GM12878 (cell line): ENCODE measurements at regions not wholly inside any gene's neighbourhood (a gene's known extent, or its start where the extent isn't known, plus 50 kb on each side); places are given as distances from the start of the nearest gene placed in this dataset.
"Not testable (repeated sequence)": the region's sequence is repeated elsewhere in the genome, so short reads cannot be mapped to it uniquely, and the experiment has no call there.

ENCODE experiments used
- ATAC-seq: fragments of 200-7000 bp; cut with Tn5 transposase; 3 replicates; pipeline ENCODE4 v1.9.1; 2020; ENCODE audit warnings: mild to moderate bottlenecking, moderate library complexity
- BruUV-seq: library from RNA; stranded (reverse); fragments of 400-500 nt; replicated peaks from 2 replicates; lab custom pipeline; 2021; lab: Mats Ljungman, UMichigan
- CTCF ChIA-PET: fragments of 300-600 bp; sonication (Branson Sonifier 250); formaldehyde crosslinking; extraction: SDS; loops from one replicate; lab custom pipeline; 2021; ENCODE audit warnings: inconsistent platforms; lab: Yijun Ruan, JAX
- POLR2A ChIA-PET: fragments of 350-600 bp; formaldehyde crosslinking; extraction: SDS; loops from one replicate; lab custom pipeline; 2021; ENCODE audit warnings: inconsistent platforms; lab: Charles Lee
- RAD21 ChIA-PET: fragments of 300-600 bp; sonication (Branson Sonifier 250); formaldehyde crosslinking; loops from one replicate; lab custom pipeline; 2023; ENCODE audit warnings: antibody characterized with exemption; ENCODE audit not compliant: unreplicated experiment; lab: Charles Lee
- SMC1A ChIA-PET: fragments of 300-600 bp; sonication (Branson Sonifier 250); formaldehyde crosslinking; loops from one replicate; lab custom pipeline; 2023; ENCODE audit not compliant: unreplicated experiment, uncharacterized antibody; lab: Charles Lee
- DNase-seq: peaks from one replicate; pipeline ENCODE4 v3.0.0-alpha.2; 2011; ENCODE audit warnings: low read depth, low spot score
- FAIRE-seq: peaks from 3 replicates; lab custom pipeline; 2011; peaks lifted over from hg19 to GRCh38; lab: Jason Lieb, UNC
- H2AFZ ChIP-seq: 2 replicates; pipeline ENCODE4 v1.6.0; 2011; ENCODE audit warnings: low read depth, low read length, control low read depth; ENCODE audit not compliant: control insufficient read depth
- H3K27ac ChIP-seq: 2 replicates; pipeline ENCODE4 v1.5.1; 2011; ENCODE audit warnings: control low read depth; ENCODE audit not compliant: control insufficient read depth, insufficient read depth
- H3K27me3 ChIP-seq, 2 experiments: replicated peaks in 1 of 2; 2 replicates each; pipeline versions ENCODE4 v1.6.0 to v1.6.1; 2011; ENCODE audit warnings: low read length in 1 of 2; ENCODE audit not compliant: control insufficient read depth in 2 of 2, insufficient read depth in 2 of 2
- H3K36me3 ChIP-seq, 2 experiments: 2 replicates each; pipeline ENCODE4 v1.5.1; 2011; ENCODE audit warnings: low read length in 1 of 2; ENCODE audit not compliant: control insufficient read depth in 2 of 2, insufficient read depth in 2 of 2
- H3K4me1 ChIP-seq: 2 replicates; pipeline ENCODE4 v1.6.1; 2011; ENCODE audit warnings: mild to moderate bottlenecking, low read length, moderate library complexity, mixed read lengths; ENCODE audit not compliant: control insufficient read depth, insufficient read depth
- H3K4me2 ChIP-seq: 2 replicates; pipeline ENCODE4 v1.6.0; 2011; ENCODE audit warnings: control low read depth; ENCODE audit not compliant: control insufficient read depth, insufficient read depth
- H3K4me3 ChIP-seq: fragments of 200-600 bp; sonication (generic); 2 replicates; pipeline ENCODE4 v1.5.1; 2016
- H3K79me2 ChIP-seq: 2 replicates; pipeline ENCODE4 v1.6.0; 2011; ENCODE audit warnings: low read length; ENCODE audit not compliant: control insufficient read depth, insufficient read depth
- H3K9ac ChIP-seq: 2 replicates; pipeline ENCODE4 v1.8.0; 2011; ENCODE audit warnings: low read length, control low read depth, mixed read lengths; ENCODE audit not compliant: control insufficient read depth, insufficient read depth
- H3K9me3 ChIP-seq: replicated peaks from 3 replicates; pipeline ENCODE4 v1.5.1; 2011; ENCODE audit warnings: mild to moderate bottlenecking, low read length; ENCODE audit not compliant: control insufficient read depth, insufficient read depth
- H4K20me1 ChIP-seq: 2 replicates; pipeline ENCODE4 v1.6.0; 2011; ENCODE audit not compliant: control insufficient read depth, insufficient read depth
- REST ChIP-seq: IDR thresholded peaks from 2 replicates; pipeline ENCODE4 v1.6.1; 2012; ENCODE audit warnings: mild to moderate bottlenecking, low read depth, low read length
- WGBS: methylation state at CpG from one replicate; pipeline ENCODE4 v1.1.6; 2016; ENCODE audit warnings: low lambda C conversion rate; ENCODE audit not compliant: insufficient replicate concordance, insufficient coverage; ENCODE audit errors: missing lambda C conversion rate; 5-methylcytosine and 5-hydroxymethylcytosine counted together
- in situ Hi-C: fragments of 300-500 bp; cut with MboI; formaldehyde crosslinking; loops from 9 replicates; pipeline ENCODE4 v1.14.3; 2018; ENCODE audit warnings: mixed read lengths
- intact Hi-C: fragments of 100-400 bp; cut with micrococcal nuclease; formaldehyde crosslinking; loops from one replicate; pipeline ENCODE4 v1.14.2; 2022; ENCODE audit not compliant: unreplicated experiment

GRCh38 chr21:13849489-13849888 lies 239.9 kb downstream of the POTED start:
- RAD21 ChIA-PET, BruUV-seq: not testable (repeated sequence)

GRCh38 chr21:13846718-13847117 lies 237.1 kb downstream of the POTED start:
- RAD21 ChIA-PET, H3K9me3 ChIP-seq, H3K27me3 ChIP-seq, H2AFZ ChIP-seq, ATAC-seq, H3K36me3 ChIP-seq, intact Hi-C loops, BruUV-seq, in situ Hi-C loops, POLR2A ChIA-PET, FAIRE-seq, H3K4me3 ChIP-seq, H3K4me1 ChIP-seq, SMC1A ChIA-PET, DNase-seq, H3K4me2 ChIP-seq, H3K79me2 ChIP-seq, H4K20me1 ChIP-seq, H3K9ac ChIP-seq, CTCF ChIA-PET, H3K27ac ChIP-seq: not testable (repeated sequence)
- 29% methylated on average over 5 of the region's 6 CpGs for WGBS
- TF ChIP-seq REST = peak; percentile 58; the same call in 1 of the 2 replicates

More at GRCh38 chr21:13849489-13849888, 239.9 kb downstream of the POTED start:
- H4K20me1 ChIP-seq, CTCF ChIA-PET, H3K4me1 ChIP-seq, ATAC-seq, in situ Hi-C loops, H3K4me3 ChIP-seq, DNase-seq, H3K27me3 ChIP-seq, intact Hi-C loops, POLR2A ChIA-PET, H3K9me3 ChIP-seq, H3K27ac ChIP-seq, H3K36me3 ChIP-seq, SMC1A ChIA-PET, H3K4me2 ChIP-seq, H2AFZ ChIP-seq, H3K79me2 ChIP-seq, FAIRE-seq, H3K9ac ChIP-seq: not testable (repeated sequence)
- WGBS = 0% methylated on average over 3 of the region's 3 CpGs

- intact Hi-C loops, H3K27ac ChIP-seq, CTCF ChIA-PET, H3K9me3 ChIP-seq, H3K4me1 ChIP-seq, FAIRE-seq, H3K4me2 ChIP-seq, SMC1A ChIA-PET, H4K20me1 ChIP-seq, H3K79me2 ChIP-seq, POLR2A ChIA-PET, H3K27me3 ChIP-seq, DNase-seq, in situ Hi-C loops, H2AFZ ChIP-seq, ATAC-seq, H3K4me3 ChIP-seq, H3K9ac ChIP-seq, RAD21 ChIA-PET, H3K36me3 ChIP-seq, BruUV-seq: not testable (repeated sequence)
- 0% methylated on average over 6 of the region's 6 CpGs for WGBS
These were observed 235.0 kb downstream of the POTED start for GRCh38 chr21:13844574-13844973.
